ENCODE measurements at regions not wholly inside any gene's neighbourhood (a gene's known extent, or its start where the extent isn't known, plus 50 kb on each side); places are given as distances from the start of the nearest gene placed in this dataset.

- Histone ChIP-seq H2AFZ (no peak overlapping the region), H3F3A (replicated peaks; ENCODE audit: low read depth) (no peaks in the 10 kb centered on the region), H4K20me1 (replicated peaks; ENCODE audit: insufficient read depth) (no peaks in the 10 kb centered on the region), H3K4me2 (no peak overlapping the region), H3K27me3 (ENCODE audit: insufficient read depth) (no peaks in the 10 kb centered on the region), H3K4me1 (ENCODE audit: insufficient read depth) (no peaks in the 10 kb centered on the region), H3K79me2 (replicated peaks; ENCODE audit: insufficient read depth) (no peaks in the 10 kb centered on the region), H3K36me3 (ENCODE audit: insufficient read depth) (no peaks in the 10 kb centered on the region), H3K9me2 (ENCODE audit: insufficient read depth) (no peaks in the 10 kb centered on the region), H3K27ac (ENCODE audit: low read depth) (no peak overlapping the region), H3K4me3 (no peak overlapping the region)
- Mint-ChIP-seq H3K4me3 (no peak overlapping the region), H3K9me3 (no peaks in the 10 kb centered on the region), H3K4me1 (no peaks in the 10 kb centered on the region), H3K36me3 (ENCODE audit: low read depth) (no peaks in the 10 kb centered on the region), H3K27ac (no peak overlapping the region), H3K27me3 (ENCODE audit: insufficient read depth, low read depth, poor library complexity) (peaks cover 3% of the 10 kb centered on the region)
- TF ChIP-seq REST (IDR thresholded peaks at IDR 0.05; ENCODE audit: unreplicated experiment) (no peak), POLR2AphosphoS5 (IDR thresholded peaks at IDR 0.05; ENCODE audit: low read depth) (no peak), ZNF331 (CRISPR knock-in tag; IDR thresholded peaks at IDR 0.05; ENCODE audit: low read depth) (no peak), ZNF462 (CRISPR knock-in tag; IDR thresholded peaks at IDR 0.05) (no peak), NANOG (IDR thresholded peaks at IDR 0.05; ENCODE audit: borderline replicate concordance) (no peak), CREB1 (CRISPR knock-in tag; IDR thresholded peaks at IDR 0.05; ENCODE audit: low read depth) (no peak), CTCF (conservative IDR thresholded peaks at IDR 0.05; ENCODE audit: low read depth in 2 of 2) (no peak), EZH2phosphoT487 (IDR thresholded peaks at IDR 0.05; ENCODE audit: unreplicated experiment) (no peak), EZH2 (IDR thresholded peaks at IDR 0.05; ENCODE audit: low read depth, unreplicated experiment) (no peak), ETS1 (IDR thresholded peaks at IDR 0.05) (no peak), JUNB (IDR thresholded peaks at IDR 0.05; ENCODE audit: unreplicated experiment) (no peak), STAT1 (IDR thresholded peaks at IDR 0.05; ENCODE audit: unreplicated experiment) (no peak), ZNF114 (CRISPR knock-in tag; IDR thresholded peaks at IDR 0.05) (no peak)
- DNase-seq (ENCODE audit: low spot score) (no peak), ATAC-seq (no peak)
Measured at GRCh38 chr18:40523287-40523686, 1431.7 kb upstream of the PIK3C3 start.

Measured in GM23338 (cell line).